HEK293T (cell line): ENCODE measurements at regions not wholly inside any gene's neighbourhood (a gene's known extent, or its start where the extent isn't known, plus 50 kb on each side); places are given as distances from the start of the nearest gene placed in this dataset.

Experiments
- CTCF ChIA-PET: fragments of 350-600 bp; formaldehyde crosslinking; extraction: SDS; loops from one replicate; lab custom pipeline; 2021; ENCODE audit warnings: antibody characterized with exemption, inconsistent platforms; lab: Yijun Ruan, JAX
- POLR2A ChIA-PET: fragments of 350-600 bp; formaldehyde crosslinking; extraction: SDS; loops from one replicate; lab custom pipeline; 2020; ENCODE audit warnings: antibody characterized with exemption, inconsistent platforms; lab: Yijun Ruan, JAX
- DNase-seq: peaks from one replicate; pipeline ENCODE4 v3.0.0; 2012; ENCODE audit warnings: mixed read lengths; ENCODE audit errors: extremely low spot score
- ARNT ChIP-seq: fragments of 450-650 bp; IDR thresholded peaks from 2 replicates; pipeline ENCODE4 v1.6.1; 2017; ENCODE audit warnings: mild to moderate bottlenecking
- BHLHE40 ChIP-seq: fragments of 450-650 bp; IDR thresholded peaks from 2 replicates; pipeline ENCODE4 v1.6.1; 2016; ENCODE audit warnings: mild to moderate bottlenecking, moderate library complexity, borderline replicate concordance
- CTBP1 ChIP-seq: fragments of 450-650 bp; IDR thresholded peaks from 2 replicates; pipeline ENCODE4 v1.6.1; 2016; ENCODE audit warnings: borderline replicate concordance
- ELF4 ChIP-seq: fragments of 450-650 bp; IDR thresholded peaks from 2 replicates; pipeline ENCODE4 v1.6.1; 2017; ENCODE audit warnings: antibody characterized with exemption
- FOXA1 ChIP-seq: fragments of 450-650 bp; IDR thresholded peaks from 2 replicates; pipeline ENCODE4 v1.6.1; 2016; ENCODE audit warnings: mild to moderate bottlenecking
- FOXK2 ChIP-seq: fragments of 450-650 bp; IDR thresholded peaks from 2 replicates; pipeline ENCODE4 v1.6.1; 2016; ENCODE audit warnings: mild to moderate bottlenecking
- FOXM1 ChIP-seq: fragments of 450-650 bp; IDR thresholded peaks from 2 replicates; pipeline ENCODE4 v1.6.1; 2017; ENCODE audit warnings: mild to moderate bottlenecking, borderline replicate concordance
- HDGF ChIP-seq: fragments of 450-650 bp; IDR thresholded peaks from 2 replicates; pipeline ENCODE4 v1.6.1; 2017; ENCODE audit warnings: antibody characterized with exemption, borderline replicate concordance
- L3MBTL2 ChIP-seq: fragments of 450-650 bp; conservative IDR thresholded peaks from 2 replicates; pipeline ENCODE4 v1.6.1; 2016; ENCODE audit warnings: mild to moderate bottlenecking
- LEF1 ChIP-seq: fragments of 450-650 bp; IDR thresholded peaks from 2 replicates; pipeline ENCODE4 v1.6.1; 2017; ENCODE audit warnings: mild to moderate bottlenecking, borderline replicate concordance
- NFRKB ChIP-seq: fragments of 450-650 bp; IDR thresholded peaks from 2 replicates; pipeline ENCODE4 v1.6.1; 2016; ENCODE audit warnings: mild to moderate bottlenecking, moderate library complexity
- PKNOX1 ChIP-seq: fragments of 450-650 bp; IDR thresholded peaks from 2 replicates; pipeline ENCODE4 v1.6.1; 2016
- SP1 ChIP-seq: fragments of 450-650 bp; IDR thresholded peaks from 2 replicates; pipeline ENCODE4 v1.6.1; 2017
- SUZ12 ChIP-seq: fragments of 450-650 bp; IDR thresholded peaks from 2 replicates; pipeline ENCODE4 v1.6.1; 2016; ENCODE audit warnings: mild to moderate bottlenecking
- TARDBP ChIP-seq: fragments of 450-650 bp; IDR thresholded peaks from 2 replicates; pipeline ENCODE4 v1.6.1; 2016
- ZNF384 ChIP-seq: fragments of 450-650 bp; IDR thresholded peaks from 2 replicates; pipeline ENCODE4 v1.6.1; 2016

GRCh38 chr3:5653426-5654143 is 466.1 kb downstream of the EDEM1 start:
- ChIA-PET CTCF (no interaction called here), POLR2A (no interaction called here)
- TF ChIP-seq L3MBTL2 (no peak), ZNF384 (no peak), PKNOX1 (no peak), SP1 (no peak), FOXK2 (no peak)
- no peak for DNase-seq

- ChIA-PET CTCF (no interaction called here), POLR2A (no interaction called here)
- no peak for DNase-seq
- no peak for TF ChIP-seq FOXA1
- TF ChIP-seq CTBP1 = no peak
- no peak for TF ChIP-seq SP1
- no peak for TF ChIP-seq ELF4
- no peak for TF ChIP-seq BHLHE40
- TF ChIP-seq ARNT = no peak
- TF ChIP-seq SUZ12 = no peak
- no peak for TF ChIP-seq ZNF384
- TF ChIP-seq PKNOX1 = no peak
- TF ChIP-seq NFRKB = no peak
- no peak for TF ChIP-seq TARDBP
- TF ChIP-seq L3MBTL2 = no peak
- TF ChIP-seq LEF1 = no peak
- no peak for TF ChIP-seq FOXM1
- no peak for TF ChIP-seq HDGF
- TF ChIP-seq FOXK2 = no peak
These were observed 469.6 kb downstream of the EDEM1 start for GRCh38 chr3:5657106-5657505.

- ChIA-PET POLR2A (no interaction called here), CTCF (interaction anchor here (0.7 kb wide), 1 partner anchor 9 kb away, joined by 3 read pairs; no protein-coding TSS in a partner anchor)
- no peak for DNase-seq
- no peak for TF ChIP-seq HDGF
- no peak for TF ChIP-seq PKNOX1
- TF ChIP-seq ELF4 = no peak
- no peak for TF ChIP-seq FOXK2
- no peak for TF ChIP-seq CTBP1
- TF ChIP-seq FOXA1 = no peak
- no peak for TF ChIP-seq NFRKB
- TF ChIP-seq TARDBP = no peak
- TF ChIP-seq L3MBTL2 = no peak
- TF ChIP-seq SP1 = no peak
- no peak for TF ChIP-seq FOXM1
- no peak for TF ChIP-seq BHLHE40
- TF ChIP-seq LEF1 = no peak
- TF ChIP-seq SUZ12 = no peak
These were observed 476.1 kb downstream of the EDEM1 start for GRCh38 chr3:5663601-5664000.

GRCh38 chr3:5666455-5666854 is 478.9 kb downstream of the EDEM1 start:
- POLR2A ChIA-PET = no interaction called here
- CTCF ChIA-PET = no interaction called here
- no peak for TF ChIP-seq FOXM1
- TF ChIP-seq ARNT = no peak
- TF ChIP-seq FOXA1 = no peak
- TF ChIP-seq BHLHE40 = no peak
- TF ChIP-seq SUZ12 = no peak
- TF ChIP-seq ELF4 = no peak
- TF ChIP-seq LEF1 = no peak
- TF ChIP-seq SP1 = no peak
- TF ChIP-seq HDGF = no peak
- no peak for TF ChIP-seq PKNOX1
- no peak for DNase-seq

- CTCF ChIA-PET = no interaction called here
These were observed 486.0 kb downstream of the EDEM1 start for GRCh38 chr3:5673521-5673920.

GRCh38 chr3:5675319-5675718 is 487.8 kb downstream of the EDEM1 start:
- ChIA-PET POLR2A (no interaction called here), CTCF (no interaction called here)
- no peak for DNase-seq
- TF ChIP-seq ELF4 = no peak
- no peak for TF ChIP-seq SP1
- no peak for TF ChIP-seq NFRKB
- no peak for TF ChIP-seq HDGF
- TF ChIP-seq SUZ12 = no peak
- TF ChIP-seq CTBP1 = no peak
- TF ChIP-seq FOXA1 = no peak
- TF ChIP-seq ARNT = no peak
- TF ChIP-seq LEF1 = no peak
- no peak for TF ChIP-seq PKNOX1
- no peak for TF ChIP-seq TARDBP
- TF ChIP-seq BHLHE40 = no peak
- no peak for TF ChIP-seq L3MBTL2

More at GRCh38 chr3:5673521-5673920, 486.0 kb downstream of the EDEM1 start:
- DNase-seq = no peak
- POLR2A ChIA-PET = no interaction called here
- TF ChIP-seq FOXA1 = no peak
- no peak for TF ChIP-seq HDGF
- TF ChIP-seq LEF1 = no peak
- TF ChIP-seq SP1 = no peak
- no peak for TF ChIP-seq FOXK2
